Tibial artery (tissue), 4 donors: ENCODE measurements at regions not wholly inside any gene's neighbourhood (a gene's known extent, or its start where the extent isn't known, plus 50 kb on each side); places are given as distances from the start of the nearest gene placed in this dataset.

Experiments
- DNase-seq, 2 donors: peaks; one replicate each; pipeline ENCODE4 v3.0.0-alpha.2; 2019
- H3K27ac ChIP-seq, 2 donors: fragments of 200-600 bp; sonication (generic) in 1 of 2; 1 replicate in 1 of 2; 2 replicates in 1 of 2; pipeline ENCODE4 v1.5.1; 2018 to 2019; ENCODE audit warnings: mild to moderate bottlenecking in 1 of 2
- H3K27me3 ChIP-seq, 2 donors: fragments of 200-600 bp; sonication (generic) in 1 of 2; one replicate each; pipeline versions ENCODE4 v1.5.1 to v1.6.0; 2016 to 2019
- H3K36me3 ChIP-seq, 3 donors: fragments of 200-600 bp; sonication (generic) in 2 of 3; one replicate each; pipeline ENCODE4 v1.5.1; 2016 to 2019; ENCODE audit warnings: mild to moderate bottlenecking in 2 of 3
- H3K4me1 ChIP-seq, 4 donors: fragments of 200-600 bp; sonication (generic) in 2 of 4; 1 replicate in 3 of 4; 2 replicates in 1 of 4; pipeline ENCODE4 v1.5.1; 2016 to 2019
- H3K4me3 ChIP-seq, 2 donors: fragments of 200-600 bp; sonication (generic) in 1 of 2; 1 replicate in 1 of 2; 2 replicates in 1 of 2; pipeline ENCODE4 v1.5.1; 2018 to 2019; ENCODE audit warnings: mild to moderate bottlenecking in 2 of 2
- H3K9me3 ChIP-seq, 3 donors: fragments of 200-600 bp; sonication (generic) in 1 of 3; one replicate each; pipeline ENCODE4 v1.5.1; 2016 to 2019
- intact Hi-C: fragments of 100-400 bp; cut with DNase I; formaldehyde crosslinking; loops from one replicate; pipeline ENCODE4 v1.15.0; 2023; ENCODE audit warnings: low total_unique reads
- TF ChIP-seq, protein P1 (sequence below), 2 experiments: fragments of 200-600 bp in 1 of 2; fragments of 450-650 bp in 1 of 2; IDR thresholded peaks; one replicate each; pipeline ENCODE4 v1.5.1; 2017 to 2019; ENCODE audit warnings: antibody characterized with exemption in 2 of 2, mild to moderate bottlenecking in 1 of 2, moderate library complexity in 1 of 2

DNA sequence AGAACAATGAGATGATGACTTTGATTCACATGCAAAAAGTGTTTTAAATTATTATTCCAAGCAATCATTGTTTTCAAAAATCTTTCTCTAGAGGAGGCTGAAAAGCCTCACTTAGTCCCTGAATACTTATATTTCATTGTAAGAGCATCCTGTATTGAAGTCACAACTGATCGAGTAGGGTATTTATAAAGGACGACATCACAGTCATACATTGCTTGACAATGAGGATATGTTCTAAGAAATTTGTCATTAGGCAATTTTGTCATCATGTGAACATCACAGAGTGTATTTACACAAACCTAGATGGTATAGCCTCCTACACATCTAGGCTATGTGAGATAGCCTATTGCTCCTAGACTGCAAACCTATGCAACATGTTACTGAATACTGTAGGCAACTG lies 510.4 kb upstream of the RGMB start:
- DNase-seq: no peak
- H3K27me3 ChIP-seq: no peaks in the 10 kb centered on the region
- no peaks in the 10 kb centered on the region for H3K36me3 ChIP-seq
- no peaks in the 10 kb centered on the region for H3K9me3 ChIP-seq
- H3K4me1 ChIP-seq: no peaks in the 10 kb centered on the region
- intact Hi-C loops: no loop called here
- TF ChIP-seq, protein P1, sequence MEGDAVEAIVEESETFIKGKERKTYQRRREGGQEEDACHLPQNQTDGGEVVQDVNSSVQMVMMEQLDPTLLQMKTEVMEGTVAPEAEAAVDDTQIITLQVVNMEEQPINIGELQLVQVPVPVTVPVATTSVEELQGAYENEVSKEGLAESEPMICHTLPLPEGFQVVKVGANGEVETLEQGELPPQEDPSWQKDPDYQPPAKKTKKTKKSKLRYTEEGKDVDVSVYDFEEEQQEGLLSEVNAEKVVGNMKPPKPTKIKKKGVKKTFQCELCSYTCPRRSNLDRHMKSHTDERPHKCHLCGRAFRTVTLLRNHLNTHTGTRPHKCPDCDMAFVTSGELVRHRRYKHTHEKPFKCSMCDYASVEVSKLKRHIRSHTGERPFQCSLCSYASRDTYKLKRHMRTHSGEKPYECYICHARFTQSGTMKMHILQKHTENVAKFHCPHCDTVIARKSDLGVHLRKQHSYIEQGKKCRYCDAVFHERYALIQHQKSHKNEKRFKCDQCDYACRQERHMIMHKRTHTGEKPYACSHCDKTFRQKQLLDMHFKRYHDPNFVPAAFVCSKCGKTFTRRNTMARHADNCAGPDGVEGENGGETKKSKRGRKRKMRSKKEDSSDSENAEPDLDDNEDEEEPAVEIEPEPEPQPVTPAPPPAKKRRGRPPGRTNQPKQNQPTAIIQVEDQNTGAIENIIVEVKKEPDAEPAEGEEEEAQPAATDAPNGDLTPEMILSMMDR (IDR thresholded peaks at IDR 0.05): no peak
- no peak overlapping the region for H3K4me3 ChIP-seq
- H3K27ac ChIP-seq: no peak overlapping the region

DNA sequence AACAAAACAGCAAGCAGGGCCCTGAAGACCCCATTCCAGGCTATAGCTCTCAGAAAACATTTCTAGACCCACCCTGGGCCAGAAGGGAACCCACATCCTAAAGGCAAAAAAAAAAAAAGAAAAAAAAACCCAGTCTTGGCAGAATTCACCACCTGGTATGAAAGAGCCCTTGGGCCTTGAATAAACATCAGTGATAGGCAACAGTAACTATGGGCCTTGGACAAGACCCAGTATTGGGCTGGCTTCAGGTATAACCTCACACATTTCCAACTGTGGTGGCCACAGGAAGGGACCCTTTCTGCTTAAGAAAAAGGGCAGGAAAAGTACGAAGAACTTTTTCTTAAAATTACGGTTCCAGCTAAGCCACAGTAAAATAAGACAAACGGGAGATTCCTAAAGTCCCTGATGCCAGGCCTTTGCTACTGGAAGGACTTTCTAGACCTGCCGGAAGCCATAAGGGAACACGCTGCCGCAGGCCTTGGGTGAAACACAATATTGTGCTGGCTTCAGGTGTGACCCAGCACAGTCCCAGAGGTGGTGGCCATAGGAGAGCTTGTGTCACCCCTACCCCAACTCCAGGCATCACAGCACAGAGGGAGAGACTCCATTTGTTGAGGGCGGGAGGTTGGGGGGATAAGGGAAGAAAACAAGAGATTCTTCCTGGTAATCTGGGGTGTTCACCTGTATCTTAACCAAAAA lies 505.2 kb upstream of the RGMB start:
- no peak overlapping the region for H3K4me3 ChIP-seq
- no peaks in the 10 kb centered on the region for H3K9me3 ChIP-seq
- intact Hi-C loops: no loop called here
- H3K4me1 ChIP-seq: no peaks in the 10 kb centered on the region
- H3K36me3 ChIP-seq: no peaks in the 10 kb centered on the region
- no peak overlapping the region for H3K27ac ChIP-seq
- TF ChIP-seq, protein P1 (IDR thresholded peaks at IDR 0.05): no peak
- no peak for DNase-seq
- no peaks in the 10 kb centered on the region for H3K27me3 ChIP-seq

DNA sequence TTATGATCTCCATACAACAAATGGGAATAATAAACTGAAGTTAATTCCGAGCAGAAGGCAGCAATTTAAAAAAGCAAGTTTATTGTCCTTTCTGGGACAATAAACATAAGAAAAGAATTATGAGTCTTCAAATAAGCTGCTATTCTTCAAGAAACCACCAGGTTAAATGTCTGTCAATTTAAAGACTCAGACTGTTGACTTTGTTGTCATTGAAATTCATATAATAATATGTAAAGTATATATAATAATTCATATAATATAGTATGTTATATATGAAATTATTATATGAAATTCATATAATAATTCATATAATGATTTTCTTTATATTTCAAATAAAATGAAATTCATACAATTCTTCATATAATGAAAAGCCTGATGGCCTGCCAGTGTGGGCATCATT lies 497.5 kb upstream of the RGMB start:
- H3K9me3 ChIP-seq: no peaks in the 10 kb centered on the region
- intact Hi-C loops: no loop called here
- TF ChIP-seq, protein P1 (IDR thresholded peaks at IDR 0.05): no peak
- H3K27me3 ChIP-seq: no peaks in the 10 kb centered on the region
- H3K27ac ChIP-seq: no peak overlapping the region
- no peak overlapping the region for H3K4me3 ChIP-seq
- no peaks in the 10 kb centered on the region for H3K4me1 ChIP-seq
- H3K36me3 ChIP-seq: no peaks in the 10 kb centered on the region
- no peak for DNase-seq

DNA sequence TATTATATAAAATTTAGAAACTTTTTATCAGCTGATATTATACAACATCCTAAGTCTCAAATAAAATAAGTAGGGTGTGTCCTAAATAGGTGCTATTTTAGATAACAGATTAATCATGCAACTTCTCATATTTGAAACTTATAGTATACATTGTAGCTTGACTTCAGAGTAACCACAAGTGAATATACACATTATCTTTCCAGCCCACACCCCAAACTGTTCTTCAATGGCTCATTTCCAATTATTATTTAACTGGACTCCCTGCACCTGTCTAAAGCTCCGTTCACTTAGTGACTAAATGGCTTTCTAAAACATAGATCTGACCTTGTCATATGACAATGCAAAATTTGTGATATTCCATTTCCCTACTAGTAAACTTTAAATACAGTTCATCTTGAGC lies 490.9 kb upstream of the RGMB start:
- Histone ChIP-seq H3K27me3 (no peaks in the 10 kb centered on the region), H3K27ac (no peak overlapping the region), H3K4me1 (no peaks in the 10 kb centered on the region), H3K9me3 (no peaks in the 10 kb centered on the region), H3K4me3 (no peak overlapping the region), H3K36me3 (no peaks in the 10 kb centered on the region)
- intact Hi-C loops: no loop called here
- DNase-seq: no peak
- TF ChIP-seq, protein P1 (IDR thresholded peaks at IDR 0.05): no peak

DNA sequence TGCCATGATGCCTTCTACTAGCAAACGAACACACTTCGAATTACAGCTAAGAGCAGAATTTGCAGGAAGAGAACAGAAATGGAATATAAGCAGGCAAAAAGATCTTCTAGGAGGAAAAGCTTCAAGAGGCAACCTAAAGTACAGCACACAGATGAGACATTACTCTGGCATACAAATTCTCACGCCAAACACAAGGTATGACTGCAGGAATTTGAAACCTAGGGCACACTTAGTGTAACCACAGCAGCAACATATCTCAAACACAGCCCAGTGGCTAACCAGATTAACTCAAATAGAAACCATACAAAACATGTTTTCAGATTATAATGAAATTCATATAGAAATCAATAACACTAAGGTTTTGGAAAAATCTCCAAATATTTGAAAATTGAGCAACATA lies 481.0 kb upstream of the RGMB start:
- H3K36me3 ChIP-seq: no peaks in the 10 kb centered on the region
- H3K27me3 ChIP-seq: no peaks in the 10 kb centered on the region
- TF ChIP-seq, protein P1 (IDR thresholded peaks at IDR 0.05): no peak
- DNase-seq: no peak
- H3K27ac ChIP-seq: no peak overlapping the region
- intact Hi-C loops: no loop called here
- H3K4me1 ChIP-seq: no peaks in the 10 kb centered on the region
- no peaks in the 10 kb centered on the region for H3K9me3 ChIP-seq
- no peak overlapping the region for H3K4me3 ChIP-seq

DNA sequence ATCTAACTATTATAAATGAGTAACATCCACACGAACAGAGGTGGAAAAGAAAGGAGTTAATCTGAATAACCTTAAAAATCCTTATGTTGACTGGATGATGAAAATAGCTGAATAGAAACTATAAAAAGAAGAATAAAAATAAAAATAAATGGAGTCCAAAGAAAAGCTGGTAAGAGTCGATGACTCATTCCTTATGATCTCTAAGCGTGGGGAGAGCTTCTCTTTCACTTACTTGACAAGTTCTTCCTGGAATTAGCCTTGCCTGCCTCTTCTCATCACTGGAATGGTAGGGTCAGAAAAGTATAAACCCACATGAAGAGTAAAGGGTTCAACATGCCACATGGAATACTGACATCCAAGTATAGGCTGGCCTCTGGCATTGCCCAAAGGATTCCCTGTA lies 477.0 kb upstream of the RGMB start:
- no peaks in the 10 kb centered on the region for H3K27me3 ChIP-seq
- no peaks in the 10 kb centered on the region for H3K36me3 ChIP-seq
- H3K4me1 ChIP-seq: no peaks in the 10 kb centered on the region
- no peaks in the 10 kb centered on the region for H3K9me3 ChIP-seq
- TF ChIP-seq, protein P1 (IDR thresholded peaks at IDR 0.05): no peak
- intact Hi-C loops: no loop called here
- no peak overlapping the region for H3K4me3 ChIP-seq
- no peak overlapping the region for H3K27ac ChIP-seq
- DNase-seq: no peak
